SU-DHL-6 (cell line): ENCODE measurements at regions not wholly inside any gene's neighbourhood (a gene's known extent, or its start where the extent isn't known, plus 50 kb on each side); places are given as distances from the start of the nearest gene placed in this dataset.
"Not testable (repeated sequence)": the region's sequence is repeated elsewhere in the genome, so short reads cannot be mapped to it uniquely, and the experiment has no call there.

ENCODE experiments used
- H2AFZ ChIP-seq: fragments of 200-600 bp; sonication (generic); 2 replicates; pipeline ENCODE4 v1.6.1; 2014; ENCODE audit warnings: low read depth, mild to moderate bottlenecking, moderate library complexity, mixed read lengths, antibody characterized with exemption, low read length; ENCODE audit not compliant: severe bottlenecking
- H3F3A ChIP-seq: fragments of 200-600 bp; shearing (Covaris generic); 2 replicates; pipeline ENCODE4 v1.6.0; 2016; ENCODE audit warnings: antibody characterized with exemption, mild to moderate bottlenecking; ENCODE audit not compliant: insufficient read depth
- H3K27ac ChIP-seq: fragments of 200-600 bp; sonication (generic); 2 replicates; pipeline ENCODE4 v1.5.1; 2016; ENCODE audit warnings: low read depth, mild to moderate bottlenecking, low read length, moderate library complexity, mixed read lengths
- H3K27me3 ChIP-seq: fragments of 200-600 bp; sonication (generic), shearing (Covaris generic); 2 replicates; pipeline ENCODE4 v1.6.0; 2014; ENCODE audit warnings: mild to moderate bottlenecking, low read length
- H3K36me3 ChIP-seq: fragments of 200-600 bp; sonication (generic); 2 replicates; pipeline ENCODE4 v1.6.1; 2014; ENCODE audit warnings: mild to moderate bottlenecking, low read length, mixed read lengths
- H3K4me2 ChIP-seq: fragments of 300-600, 200-600 bp; shearing (Covaris generic), sonication (generic); 2 replicates; pipeline ENCODE4 v1.6.0; 2014; ENCODE audit warnings: low read length, low read depth, mild to moderate bottlenecking; ENCODE audit not compliant: poor library complexity, severe bottlenecking
- H3K4me3 ChIP-seq: fragments of 200-600 bp; sonication (generic); 2 replicates; pipeline ENCODE4 v1.5.1; 2014; ENCODE audit warnings: antibody characterized with exemption, low read length, mild to moderate bottlenecking, mixed read lengths; ENCODE audit not compliant: insufficient read depth, poor library complexity, severe bottlenecking
- H3K79me2 ChIP-seq: fragments of 200-600 bp; sonication (generic); 2 replicates; pipeline ENCODE4 v1.6.1; 2014; ENCODE audit warnings: mild to moderate bottlenecking, low read length, moderate library complexity; ENCODE audit not compliant: insufficient read depth
- H3K9ac ChIP-seq: fragments of 200-600 bp; sonication (generic); 2 replicates; pipeline ENCODE4 v1.7.0; 2014; ENCODE audit warnings: mild to moderate bottlenecking, low read length
- H3K9me2 ChIP-seq: fragments of 200-600 bp; sonication (generic); replicated peaks from 2 replicates; pipeline ENCODE4 v1.6.1; 2014; ENCODE audit warnings: low read length; ENCODE audit not compliant: insufficient read depth
- H3K9me3 ChIP-seq: fragments of 200-600 bp; sonication (generic); 2 replicates; pipeline ENCODE4 v1.6.1; 2014; ENCODE audit warnings: low read length, mixed read lengths; ENCODE audit not compliant: insufficient read depth
- H4K20me1 ChIP-seq: fragments of 200-600 bp; sonication (generic); 2 replicates; pipeline ENCODE4 v1.6.1; 2014; ENCODE audit warnings: low read depth, mild to moderate bottlenecking, antibody characterized with exemption, low read length, moderate library complexity, mixed read lengths
- CTCF ChIP-seq: fragments of 200-600 bp; sonication (generic); IDR thresholded peaks from one replicate; pipeline ENCODE4 v1.5.1; 2017; ENCODE audit warnings: antibody characterized with exemption, mild to moderate bottlenecking, low read length, moderate library complexity; ENCODE audit not compliant: insufficient read depth, poor library complexity, severe bottlenecking
- EZH2phosphoT487 ChIP-seq: fragments of 200-600 bp; sonication (generic), shearing (Covaris generic); conservative IDR thresholded peaks from 2 replicates; pipeline ENCODE4 v1.6.1; 2018; ENCODE audit warnings: mild to moderate bottlenecking, antibody characterized with exemption, low read length, moderate library complexity, mixed read lengths

- TF ChIP-seq EZH2phosphoT487 (no peak), CTCF (no peak)
- no peak overlapping the region for H3K27ac ChIP-seq
- H3K9me2 ChIP-seq: no peaks in the 10 kb centered on the region
- H4K20me1 ChIP-seq: no peaks in the 10 kb centered on the region
- H3K79me2 ChIP-seq: no peaks in the 10 kb centered on the region
- no peaks in the 10 kb centered on the region for H3K9me3 ChIP-seq
- no peak overlapping the region for H3K9ac ChIP-seq
- H2AFZ ChIP-seq: no peak overlapping the region
- H3K27me3 ChIP-seq: no peaks in the 10 kb centered on the region
- H3K4me2 ChIP-seq: no peak overlapping the region
- H3K36me3 ChIP-seq: no peaks in the 10 kb centered on the region
- no peaks in the 10 kb centered on the region for H3F3A ChIP-seq
- no peak overlapping the region for H3K4me3 ChIP-seq
These were observed 122.5 kb upstream of the RBMS1 start for GRCh38 chr2:160616149-160616548.

DNA sequence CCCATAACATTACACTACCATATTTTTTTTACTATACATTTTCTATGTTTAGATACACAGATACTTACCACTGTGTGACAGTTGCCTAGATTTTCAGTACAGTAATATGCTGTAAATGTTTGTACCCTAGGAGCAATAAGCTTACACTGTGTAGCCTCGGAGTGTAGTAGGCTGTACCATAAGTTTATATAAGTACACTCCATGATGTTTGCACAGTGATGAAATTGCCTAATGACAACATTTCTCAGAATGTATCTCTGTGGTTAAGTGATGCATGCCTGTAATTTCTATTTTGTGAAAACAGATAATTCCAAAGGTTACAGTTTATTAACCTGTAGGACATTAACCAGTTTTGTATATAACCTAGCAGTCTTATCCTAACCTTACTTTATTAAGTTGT is 128.1 kb upstream of the RBMS1 start:
- no peaks in the 10 kb centered on the region for H3K9me2 ChIP-seq
- no peak overlapping the region for H3K27ac ChIP-seq
- TF ChIP-seq EZH2phosphoT487 (no peak), CTCF (no peak)
- H3K4me3 ChIP-seq: no peak overlapping the region
- H2AFZ ChIP-seq: no peak overlapping the region
- H3K27me3 ChIP-seq: no peaks in the 10 kb centered on the region
- H3K9me3 ChIP-seq: no peaks in the 10 kb centered on the region
- H3K36me3 ChIP-seq: no peaks in the 10 kb centered on the region
- H3K9ac ChIP-seq: no peak overlapping the region
- no peaks in the 10 kb centered on the region for H4K20me1 ChIP-seq
- no peaks in the 10 kb centered on the region for H3F3A ChIP-seq
- no peaks in the 10 kb centered on the region for H3K79me2 ChIP-seq
- H3K4me2 ChIP-seq: no peak overlapping the region

- H3K9ac ChIP-seq, H2AFZ ChIP-seq: not testable (repeated sequence)
These were observed 134.5 kb upstream of the RBMS1 start for GRCh38 chr2:160628020-160628637.

DNA sequence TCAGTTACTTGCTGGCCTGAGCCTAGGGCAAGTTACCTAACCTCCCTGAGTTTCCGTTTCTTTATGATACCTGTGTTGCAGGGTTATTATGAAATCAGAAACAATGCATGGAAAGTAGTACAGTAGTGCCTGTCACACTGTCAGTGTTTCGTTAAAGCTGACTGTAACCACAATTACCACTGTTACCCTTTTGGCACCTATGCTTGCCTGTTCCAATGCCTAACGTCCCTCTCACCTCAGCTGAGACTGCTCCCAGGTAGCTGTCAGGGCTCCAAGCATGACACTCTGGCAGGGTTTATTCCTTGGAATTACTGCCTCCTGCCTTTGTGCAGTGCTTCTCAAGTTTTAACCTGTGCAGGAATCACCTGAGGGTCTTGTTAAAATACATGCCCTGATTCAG is 135.2 kb upstream of the RBMS1 start:
- Histone ChIP-seq H4K20me1 (no peaks in the 10 kb centered on the region), H2AFZ (no peak overlapping the region)
- no peak for TF ChIP-seq CTCF
- no peak for TF ChIP-seq EZH2phosphoT487

More at GRCh38 chr2:160628020-160628637, 134.5 kb upstream of the RBMS1 start:
- not testable (repeated sequence) for H3K4me3 ChIP-seq, H3K4me2 ChIP-seq, H3K9me2 ChIP-seq, H3F3A ChIP-seq, H3K79me2 ChIP-seq, H3K27me3 ChIP-seq, H3K9me3 ChIP-seq, H3K27ac ChIP-seq, H4K20me1 ChIP-seq, H3K36me3 ChIP-seq

More for the DNA sequence above, 135.2 kb upstream of the RBMS1 start:
- Histone ChIP-seq H3K9ac (no peak overlapping the region), H3K4me3 (no peak overlapping the region), H3K79me2 (no peaks in the 10 kb centered on the region), H3K27ac (no peak overlapping the region), H3K9me3 (no peaks in the 10 kb centered on the region), H3K27me3 (no peaks in the 10 kb centered on the region), H3K4me2 (no peak overlapping the region), H3K36me3 (no peaks in the 10 kb centered on the region), H3K9me2 (no peaks in the 10 kb centered on the region), H3F3A (no peaks in the 10 kb centered on the region)
